WTC11 (cell line): ENCODE measurements at regions not wholly inside any gene's neighbourhood (a gene's known extent, or its start where the extent isn't known, plus 50 kb on each side); places are given as distances from the start of the nearest gene placed in this dataset.

Source experiments
- ATAC-seq: fragments of 200-7000 bp; cut with Tn5 transposase; 2 replicates; pipeline ENCODE4 v1.10.0; 2021; ENCODE audit warnings: mild to moderate bottlenecking, moderate library complexity
- CTCF ChIA-PET: fragments of 300-600 bp; sonication (Branson Sonifier 250); formaldehyde crosslinking; loops from one replicate; lab custom pipeline; 2021; ENCODE audit warnings: antibody characterized with exemption; lab: Charles Lee
- POLR2A ChIA-PET: fragments of 350-600 bp; sonication (Branson Sonifier 250); formaldehyde crosslinking; loops from one replicate; lab custom pipeline; 2021; ENCODE audit warnings: antibody characterized with exemption; lab: Charles Lee
- DNase-seq: peaks from one replicate; pipeline ENCODE4 v3.0.0; 2021; ENCODE audit warnings: low spot score
- H3K27ac Mint-ChIP-seq: 2 replicates; pipeline ENCODE4 v1.8.0; 2021; ENCODE audit warnings: mixed read lengths
- H3K27me3 Mint-ChIP-seq: 2 replicates; pipeline ENCODE4 v1.8.0; 2021; ENCODE audit warnings: low read depth, mild to moderate bottlenecking, moderate library complexity, mixed read lengths
- H3K36me3 Mint-ChIP-seq: 2 replicates; pipeline ENCODE4 v1.8.0; 2021; ENCODE audit warnings: mixed read lengths
- H3K4me1 Mint-ChIP-seq: 2 replicates; pipeline ENCODE4 v1.8.0; 2022; ENCODE audit warnings: mixed read lengths
- H3K4me3 Mint-ChIP-seq: 2 replicates; pipeline ENCODE4 v1.8.0; 2021; ENCODE audit warnings: mild to moderate bottlenecking, moderate library complexity, mixed read lengths
- H3K9me3 Mint-ChIP-seq: 2 replicates; pipeline ENCODE4 v1.8.0; 2021; ENCODE audit warnings: mixed read lengths
- AR ChIP-seq: fragments of 250-450 bp; sonication (Bioruptor Pico); IDR thresholded peaks from 2 replicates; pipeline ENCODE4 v1.9.0; 2021; ENCODE audit warnings: mild to moderate bottlenecking
- ATF6 ChIP-seq: sonication (generic); formaldehyde crosslinking; IDR thresholded peaks from 2 replicates; pipeline ENCODE4 v1.8.1; 2023; ENCODE audit warnings: mild to moderate bottlenecking, missing genetic modification reagents
- CREB1 ChIP-seq: sonication (generic); formaldehyde crosslinking; IDR thresholded peaks from 2 replicates; pipeline ENCODE4 v1.8.0; 2023; ENCODE audit warnings: mild to moderate bottlenecking, missing genetic modification reagents
- FOXP4 ChIP-seq: sonication (generic); formaldehyde crosslinking; IDR thresholded peaks from 2 replicates; pipeline ENCODE4 v1.8.0; 2022; ENCODE audit warnings: mild to moderate bottlenecking, missing genetic modification reagents
- IRF1 ChIP-seq: sonication (generic); formaldehyde crosslinking; IDR thresholded peaks from 2 replicates; pipeline ENCODE4 v1.8.0; 2023; ENCODE audit warnings: missing genetic modification reagents
- JAZF1 ChIP-seq: fragments of 250-450 bp; sonication (Bioruptor Pico); IDR thresholded peaks from 2 replicates; pipeline ENCODE4 v1.9.0; 2021; ENCODE audit warnings: moderate library complexity, mild to moderate bottlenecking, inconsistent platforms
- MAX ChIP-seq: sonication (generic); formaldehyde crosslinking; IDR thresholded peaks from 2 replicates; pipeline ENCODE4 v1.8.0; 2022; ENCODE audit warnings: mild to moderate bottlenecking, missing genetic modification reagents
- PRDM15 ChIP-seq: sonication (generic); formaldehyde crosslinking; IDR thresholded peaks from 2 replicates; pipeline ENCODE4 v1.8.0; 2022; ENCODE audit warnings: missing genetic modification reagents
- SMAD4 ChIP-seq: sonication (generic); formaldehyde crosslinking; IDR thresholded peaks from 2 replicates; pipeline ENCODE4 v1.8.0; 2022; ENCODE audit warnings: mild to moderate bottlenecking, missing genetic modification reagents
- ZBTB21 ChIP-seq: sonication (generic); formaldehyde crosslinking; IDR thresholded peaks from 2 replicates; pipeline ENCODE4 v1.8.1; 2023; ENCODE audit warnings: mild to moderate bottlenecking, missing genetic modification reagents, borderline replicate concordance
- ZNF281 ChIP-seq: sonication (generic); formaldehyde crosslinking; IDR thresholded peaks from 2 replicates; pipeline ENCODE4 v1.8.0; 2023; ENCODE audit warnings: mild to moderate bottlenecking, missing genetic modification reagents
- ZNF425 ChIP-seq: fragments of 250-450 bp; sonication (Bioruptor Pico); conservative IDR thresholded peaks from 2 replicates; pipeline ENCODE4 v1.9.0; 2021; ENCODE audit warnings: mild to moderate bottlenecking
- ZSCAN18 ChIP-seq: fragments of 250-450 bp; sonication (Bioruptor Pico); IDR thresholded peaks from 2 replicates; pipeline ENCODE4 v2.1.2; 2022; ENCODE audit warnings: mild to moderate bottlenecking, moderate library complexity

GRCh38 chr4:43242606-43243005 is 350.1 kb downstream of the GRXCR1 start:
- no peak for ATAC-seq
- Mint-ChIP-seq H3K27ac (no peak overlapping the region), H3K4me3 (no peak overlapping the region), H3K4me1 (peaks cover 10% of the 10 kb centered on the region), H3K9me3 (peaks cover 13% of the 10 kb centered on the region), H3K36me3 (no peaks in the 10 kb centered on the region), H3K27me3 (no peaks in the 10 kb centered on the region)
- no peak for DNase-seq
- ChIA-PET CTCF (no interaction called here), POLR2A (no interaction called here)
- TF ChIP-seq ATF6 (CRISPR knock-in tag) (no peak), JAZF1 (CRISPR knock-in tag) (no peak), AR (no peak), FOXP4 (no peak), MAX (no peak), CREB1 (CRISPR knock-in tag) (no peak), ZBTB21 (no peak), IRF1 (no peak), PRDM15 (no peak)

GRCh38 chr4:43243433-43244116 is 351.1 kb downstream of the GRXCR1 start:
- TF ChIP-seq ZSCAN18 (CRISPR knock-in tag): no peak
- no peak for TF ChIP-seq ZNF281 (CRISPR knock-in tag)
- TF ChIP-seq ZNF425 (CRISPR knock-in tag): no peak
- TF ChIP-seq SMAD4 (CRISPR knock-in tag): no peak
- ATAC-seq (no peak), DNase-seq (no peak)
- ChIA-PET POLR2A (no interaction called here), CTCF (no interaction called here)
- Mint-ChIP-seq H3K27me3 (no peaks in the 10 kb centered on the region), H3K36me3 (no peaks in the 10 kb centered on the region), H3K27ac (no peak overlapping the region), H3K4me1 (peaks cover 10% of the 10 kb centered on the region), H3K4me3 (no peak overlapping the region), H3K9me3 (peaks cover 19% of the 10 kb centered on the region)
